Right atrium auricular region (tissue), 2 donors: ENCODE measurements at regions not wholly inside any gene's neighbourhood (a gene's known extent, or its start where the extent isn't known, plus 50 kb on each side); places are given as distances from the start of the nearest gene placed in this dataset.
A peak's percentile ranks its signal among the peaks of the same experiment; 100 is the strongest.

Experiments
- DNase-seq: peaks from one replicate; pipeline ENCODE4 v3.0.0-alpha.2; 2019; ENCODE audit warnings: low spot score
- H3K27ac ChIP-seq, 2 donors: fragments of 200-600 bp; sonication (generic); 1 replicate in 1 of 2; 2 replicates in 1 of 2; pipeline ENCODE4 v1.5.1; 2016 to 2019
- H3K27me3 ChIP-seq, 2 donors: fragments of 200-600 bp; sonication (generic); one replicate each; pipeline versions ENCODE4 v1.5.1 to v1.6.0; 2017 to 2019
- H3K36me3 ChIP-seq: fragments of 200-600 bp; sonication (generic); one replicate; pipeline ENCODE4 v1.5.1; 2016
- H3K4me1 ChIP-seq, 2 donors: fragments of 200-600 bp; sonication (generic); one replicate each; pipeline versions ENCODE4 v1.5.1 to v1.6.0; 2017 to 2019
- H3K4me3 ChIP-seq, 2 donors: fragments of 200-600 bp; sonication (generic); 1 replicate in 1 of 2; 2 replicates in 1 of 2; pipeline ENCODE4 v1.5.1; 2017 to 2019; ENCODE audit warnings: mild to moderate bottlenecking in 1 of 2, moderate library complexity in 1 of 2
- H3K9me3 ChIP-seq, 2 donors: fragments of 200-600 bp; sonication (generic); one replicate each; pipeline ENCODE4 v1.5.1; 2019
- TF ChIP-seq, protein P1 (sequence below), 2 donors: fragments of 200-600 bp; sonication (generic); IDR thresholded peaks; one replicate each; pipeline ENCODE4 v1.5.1; 2019; ENCODE audit warnings: antibody characterized with exemption in 2 of 2

DNA sequence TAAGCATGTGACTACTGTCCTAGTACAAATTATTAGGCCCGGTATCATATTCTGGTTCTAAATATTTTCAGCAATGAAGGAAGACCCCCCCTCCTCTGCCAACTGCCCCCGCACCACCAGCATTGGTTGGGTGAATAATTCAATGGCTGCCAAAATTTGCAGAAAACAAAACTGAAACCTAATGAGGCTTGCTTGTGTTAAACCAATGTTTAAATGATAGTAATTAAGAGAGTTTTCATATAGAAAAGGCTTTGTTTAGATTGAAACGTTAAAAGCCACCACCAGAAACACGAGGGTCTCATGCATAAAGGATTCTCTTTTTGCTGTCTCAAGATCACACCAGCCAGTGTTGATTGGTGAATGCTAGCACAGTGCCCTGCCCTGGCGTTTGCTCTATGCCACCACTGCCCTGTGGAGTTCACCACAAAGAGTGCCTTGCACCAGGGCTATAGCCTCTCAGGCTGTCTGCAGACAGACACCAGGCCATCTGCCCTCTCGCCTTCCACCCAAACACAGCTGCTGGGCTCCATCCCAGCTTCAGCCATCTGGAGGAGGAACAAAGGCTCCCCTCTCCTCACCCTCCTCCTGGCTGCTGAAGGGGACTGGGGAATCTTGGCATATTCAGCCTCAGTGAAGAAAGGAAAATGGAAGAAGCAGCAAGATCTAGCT, 200.3 kb upstream of the PFN2 start:
- Histone ChIP-seq H3K4me1 (peaks cover 0 to 17% of the 10 kb centered on the region in 2 donors), H3K27ac (no peak overlapping the region), H3K36me3 (no peaks in the 10 kb centered on the region), H3K27me3 (no peaks in the 10 kb centered on the region), H3K9me3 (no peaks in the 10 kb centered on the region), H3K4me3 (no peak overlapping the region)
- no peak for DNase-seq
- TF ChIP-seq, protein P1, sequence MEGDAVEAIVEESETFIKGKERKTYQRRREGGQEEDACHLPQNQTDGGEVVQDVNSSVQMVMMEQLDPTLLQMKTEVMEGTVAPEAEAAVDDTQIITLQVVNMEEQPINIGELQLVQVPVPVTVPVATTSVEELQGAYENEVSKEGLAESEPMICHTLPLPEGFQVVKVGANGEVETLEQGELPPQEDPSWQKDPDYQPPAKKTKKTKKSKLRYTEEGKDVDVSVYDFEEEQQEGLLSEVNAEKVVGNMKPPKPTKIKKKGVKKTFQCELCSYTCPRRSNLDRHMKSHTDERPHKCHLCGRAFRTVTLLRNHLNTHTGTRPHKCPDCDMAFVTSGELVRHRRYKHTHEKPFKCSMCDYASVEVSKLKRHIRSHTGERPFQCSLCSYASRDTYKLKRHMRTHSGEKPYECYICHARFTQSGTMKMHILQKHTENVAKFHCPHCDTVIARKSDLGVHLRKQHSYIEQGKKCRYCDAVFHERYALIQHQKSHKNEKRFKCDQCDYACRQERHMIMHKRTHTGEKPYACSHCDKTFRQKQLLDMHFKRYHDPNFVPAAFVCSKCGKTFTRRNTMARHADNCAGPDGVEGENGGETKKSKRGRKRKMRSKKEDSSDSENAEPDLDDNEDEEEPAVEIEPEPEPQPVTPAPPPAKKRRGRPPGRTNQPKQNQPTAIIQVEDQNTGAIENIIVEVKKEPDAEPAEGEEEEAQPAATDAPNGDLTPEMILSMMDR (IDR thresholded peaks at IDR 0.05) = no peak

GRCh38 chr3:150169330-150169940, 198.7 kb upstream of the PFN2 start:
- TF ChIP-seq, protein P1 (IDR thresholded peaks at IDR 0.05) = no peak
- Histone ChIP-seq H3K9me3 (no peaks in the 10 kb centered on the region), H3K27ac (peak overlapping the region; percentile 29 to 82), H3K4me3 (no peak overlapping the region), H3K36me3 (no peaks in the 10 kb centered on the region), H3K27me3 (no peaks in the 10 kb centered on the region), H3K4me1 (peaks cover 0 to 17% of the 10 kb centered on the region in 2 donors)
- no peak for DNase-seq

GRCh38 chr3:150168698-150169097, 198.0 kb upstream of the PFN2 start:
- Histone ChIP-seq H3K27ac (peak overlapping the region; percentile 29 to 82), H3K27me3 (no peaks in the 10 kb centered on the region), H3K4me1 (peaks cover 0 to 17% of the 10 kb centered on the region in 2 donors), H3K36me3 (no peaks in the 10 kb centered on the region), H3K4me3 (no peak overlapping the region), H3K9me3 (no peaks in the 10 kb centered on the region)
- TF ChIP-seq, protein P1 (IDR thresholded peaks at IDR 0.05) = no peak
- DNase-seq = peak; percentile 67

GRCh38 chr3:150165396-150166094, 194.8 kb upstream of the PFN2 start:
- Histone ChIP-seq H3K4me1 (peaks cover 0 to 17% of the 10 kb centered on the region in 2 donors), H3K27ac (no peak overlapping the region), H3K36me3 (no peaks in the 10 kb centered on the region), H3K4me3 (no peak overlapping the region), H3K9me3 (no peaks in the 10 kb centered on the region), H3K27me3 (no peaks in the 10 kb centered on the region)
- DNase-seq = no peak
- TF ChIP-seq, protein P1 (IDR thresholded peaks at IDR 0.05) = no peak

DNA sequence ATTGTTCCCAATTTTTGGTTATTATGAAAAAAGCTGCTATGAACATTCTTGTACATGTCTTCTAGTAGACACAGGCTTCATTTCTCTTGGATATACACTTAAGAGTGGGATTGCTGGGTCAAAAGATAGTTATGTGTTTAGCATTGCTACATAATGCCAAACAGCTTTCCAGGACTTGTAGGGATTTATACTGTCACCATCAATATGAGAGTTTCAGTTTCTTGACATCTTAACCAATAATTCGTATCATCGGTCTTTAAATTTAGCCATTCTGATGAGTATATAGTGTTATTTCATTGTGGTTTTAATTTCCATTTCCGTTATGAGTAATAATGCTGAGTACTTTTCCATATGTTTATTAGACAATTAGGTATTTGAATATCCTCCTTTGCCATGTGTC, 190.3 kb upstream of the PFN2 start:
- no peak overlapping the region for H3K4me3 ChIP-seq
- TF ChIP-seq, protein P1 (IDR thresholded peaks at IDR 0.05) = no peak
- no peak for DNase-seq
- no peak overlapping the region for H3K27ac ChIP-seq
- no peaks in the 10 kb centered on the region for H3K9me3 ChIP-seq
- no peaks in the 10 kb centered on the region for H3K36me3 ChIP-seq
- no peaks in the 10 kb centered on the region for H3K27me3 ChIP-seq
- no peaks in the 10 kb centered on the region for H3K4me1 ChIP-seq
